SK-N-MC (cell line): ENCODE measurements at regions not wholly inside any gene's neighbourhood (a gene's known extent, or its start where the extent isn't known, plus 50 kb on each side); places are given as distances from the start of the nearest gene placed in this dataset.

Experiments
- EZH2 ChIP-seq: fragments of 200-600 bp; sonication (generic); IDR thresholded peaks from one replicate; pipeline ENCODE4 v1.6.1; 2017; ENCODE audit warnings: antibody characterized with exemption
- POLR2AphosphoS5 ChIP-seq: IDR thresholded peaks from 2 replicates; pipeline ENCODE4 v1.6.1; 2012; ENCODE audit warnings: mild to moderate bottlenecking, low read depth, low read length, borderline replicate concordance

GRCh38 chr20:29300579-29301551 is 1956.6 kb upstream of the DEFB115 start:
- TF ChIP-seq POLR2AphosphoS5, result no peak
- TF ChIP-seq EZH2, result no peak
